ENCODE measurements at regions not wholly inside any gene's neighbourhood (a gene's known extent, or its start where the extent isn't known, plus 50 kb on each side); places are given as distances from the start of the nearest gene placed in this dataset.

- TF ChIP-seq CTCF (IDR thresholded peaks at IDR 0.05; ENCODE audit: borderline replicate concordance, extremely low read depth, low read length, poor library complexity, severe bottlenecking) (no peak), EZH2 (IDR thresholded peaks at IDR 0.05; ENCODE audit: borderline replicate concordance, low read depth, low read length, severe bottlenecking) (no peak)
These were observed 154.2 kb upstream of the FAM9B start for GRCh38 chrX:9188117-9188516.
